Sciatic nerve (tissue), 2 donors: ENCODE measurements at regions not wholly inside any gene's neighbourhood (a gene's known extent, or its start where the extent isn't known, plus 50 kb on each side); places are given as distances from the start of the nearest gene placed in this dataset.
A peak's percentile ranks its signal among the peaks of the same experiment; 100 is the strongest.

ENCODE experiments used
- ATAC-seq: fragments of 200-7000 bp; cut with Tn5 transposase; one replicate; pipeline ENCODE4 v1.9.1; 2020; ENCODE audit warnings: mild to moderate bottlenecking, moderate library complexity
- DNase-seq: peaks from one replicate; pipeline ENCODE4 v3.0.0-alpha.2; 2020; ENCODE audit warnings: low spot score
- intact Hi-C: fragments of 100-400 bp; cut with DNase I; formaldehyde crosslinking; loops from one replicate; pipeline ENCODE4 v1.14.2; 2022
- donor health status: DM: no; HTN: no; CAD: no.
- donor health status: DM: no; HTN: no; CAD: no.

DNA sequence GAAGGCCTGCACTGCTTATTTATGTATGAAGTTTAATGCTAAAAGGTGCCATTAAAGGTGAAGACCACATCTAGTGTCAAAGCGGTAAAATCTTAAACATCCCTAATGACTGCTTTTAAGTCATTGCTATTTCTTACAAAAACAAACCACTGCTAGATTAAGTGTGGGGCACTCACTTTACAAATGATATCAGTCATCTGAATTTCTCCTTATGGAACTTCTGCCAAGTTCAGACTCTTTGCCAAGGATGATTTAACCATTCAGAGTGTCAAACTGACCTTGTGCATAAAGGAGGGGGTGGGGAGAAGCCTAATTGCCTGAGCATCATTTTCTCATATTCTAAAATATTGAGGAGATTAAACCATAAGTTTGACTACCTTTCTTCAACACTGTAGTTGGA lies 271.5 kb downstream of the TGFB2 start:
- intact Hi-C loops: no loop called here
- ATAC-seq (no peak), DNase-seq (no peak)

DNA sequence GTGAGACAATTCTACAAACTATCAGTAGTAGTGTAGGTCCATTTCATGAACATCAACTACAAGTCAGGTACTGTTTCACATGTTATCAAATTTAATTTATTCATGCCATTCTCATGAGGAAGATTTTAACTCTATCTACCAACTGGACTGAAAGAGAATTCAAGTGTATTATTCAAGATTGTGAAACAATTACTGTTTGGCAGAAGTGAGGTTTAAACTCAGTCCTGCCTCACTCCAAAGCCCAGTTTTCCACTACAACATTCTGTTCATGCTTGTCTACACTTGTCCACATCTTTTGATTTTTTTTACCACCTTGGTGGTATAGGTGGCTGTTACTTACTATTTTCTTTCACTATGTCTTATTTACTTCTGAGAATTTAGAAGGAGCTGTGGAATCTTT lies 272.9 kb downstream of the TGFB2 start:
- ATAC-seq: no peak
- intact Hi-C loops: no loop called here
- no peak for DNase-seq

DNA sequence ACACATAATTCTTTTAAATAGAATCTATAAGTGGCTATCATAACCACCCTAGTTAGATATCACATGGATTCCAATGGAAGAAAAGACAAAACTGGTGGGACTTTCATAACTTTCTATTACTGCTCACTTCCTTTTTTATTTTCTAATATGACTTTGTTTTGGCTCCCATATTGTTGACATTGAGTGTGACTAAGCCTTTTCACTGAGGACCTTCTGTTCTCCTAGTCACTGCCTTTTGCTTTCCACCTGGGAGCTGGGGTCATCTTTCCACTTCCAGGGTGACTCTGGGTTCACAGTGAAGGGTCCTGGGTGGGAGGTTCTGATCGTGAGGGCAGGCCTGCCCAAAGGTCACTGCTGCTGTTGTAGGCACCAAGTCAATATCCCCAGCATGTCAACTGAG lies 275.8 kb downstream of the TGFB2 start:
- intact Hi-C loops: no loop called here
- no peak for DNase-seq
- peak; percentile 82 for ATAC-seq

DNA sequence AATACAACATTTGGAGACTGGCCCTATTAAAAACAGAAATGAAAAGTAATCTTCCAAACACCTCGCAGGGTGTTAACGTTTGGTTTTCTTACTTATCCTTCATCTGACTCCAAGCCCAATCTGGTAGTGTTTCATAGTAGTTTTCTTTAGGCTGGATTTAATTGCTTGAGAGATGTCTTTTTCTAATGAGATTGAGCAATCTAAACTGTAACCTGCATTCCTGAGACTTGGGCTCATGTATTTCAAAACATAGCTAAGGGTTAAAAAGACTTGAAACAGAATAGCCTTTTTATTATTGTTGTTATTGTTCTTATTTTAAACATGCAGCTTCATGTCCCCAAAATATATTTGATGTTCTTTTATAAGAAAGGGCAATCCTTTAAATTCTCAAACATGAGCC lies 278.9 kb downstream of the TGFB2 start:
- ATAC-seq (no peak), DNase-seq (no peak)
- intact Hi-C loops: no loop called here

DNA sequence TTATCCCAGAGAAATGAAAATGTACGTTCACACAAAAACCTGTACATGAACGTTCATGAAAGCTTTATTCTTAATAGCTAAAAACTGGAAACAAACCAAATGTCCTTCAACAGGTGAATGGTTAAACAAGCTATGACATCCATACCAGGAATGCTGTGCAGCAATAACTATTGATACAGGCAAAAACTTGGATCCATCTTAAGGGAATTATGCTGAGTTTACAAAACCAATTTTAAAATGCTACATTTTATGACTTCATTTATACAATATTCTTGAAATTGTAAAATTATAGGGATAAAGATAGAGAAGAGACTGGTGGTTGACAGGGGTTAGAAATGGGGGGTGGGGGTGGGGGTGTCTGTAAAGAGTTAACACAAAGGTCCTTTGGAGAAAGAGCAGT lies 280.3 kb downstream of the TGFB2 start:
- DNase-seq (no peak), ATAC-seq (no peak)
- intact Hi-C loops: no loop called here

DNA sequence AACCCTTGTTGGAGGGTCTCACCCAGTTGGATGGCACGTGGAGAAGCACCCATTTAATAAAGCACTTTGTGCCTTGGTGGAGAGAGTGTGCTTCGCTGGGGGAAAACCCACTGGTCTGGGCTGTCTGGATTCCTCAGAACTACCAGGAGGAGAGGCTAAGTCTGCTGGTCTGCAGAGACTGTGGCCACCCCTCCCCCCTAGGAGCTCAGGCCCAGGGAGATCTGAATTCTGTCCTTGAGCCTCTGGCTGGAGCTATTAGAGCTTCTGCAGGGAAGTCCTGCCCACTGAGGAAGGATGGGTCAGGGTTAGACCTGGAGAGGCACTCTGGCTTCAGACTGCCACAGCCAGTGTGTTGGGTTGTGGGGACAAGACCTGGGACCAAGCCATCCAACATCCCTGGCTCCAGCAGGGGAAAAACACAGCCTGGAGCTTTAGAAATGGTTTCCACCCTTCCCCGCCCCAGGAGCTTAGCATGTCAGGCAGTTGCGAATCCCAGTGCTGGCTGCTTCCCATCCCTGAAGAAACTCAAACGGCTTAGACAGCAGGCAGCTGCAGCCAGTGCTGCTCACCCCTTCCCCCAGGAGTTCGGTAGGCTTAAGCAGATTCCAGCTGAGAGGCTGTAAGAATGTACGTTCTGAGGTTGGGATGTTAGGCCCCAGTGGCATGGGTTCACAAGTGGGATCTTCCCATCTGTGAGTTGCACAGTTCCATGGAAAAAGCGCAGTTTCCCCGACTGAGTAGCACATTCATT lies 288.3 kb downstream of the TGFB2 start:
- no peak for DNase-seq
- intact Hi-C loops: no loop called here
- no peak for ATAC-seq

DNA sequence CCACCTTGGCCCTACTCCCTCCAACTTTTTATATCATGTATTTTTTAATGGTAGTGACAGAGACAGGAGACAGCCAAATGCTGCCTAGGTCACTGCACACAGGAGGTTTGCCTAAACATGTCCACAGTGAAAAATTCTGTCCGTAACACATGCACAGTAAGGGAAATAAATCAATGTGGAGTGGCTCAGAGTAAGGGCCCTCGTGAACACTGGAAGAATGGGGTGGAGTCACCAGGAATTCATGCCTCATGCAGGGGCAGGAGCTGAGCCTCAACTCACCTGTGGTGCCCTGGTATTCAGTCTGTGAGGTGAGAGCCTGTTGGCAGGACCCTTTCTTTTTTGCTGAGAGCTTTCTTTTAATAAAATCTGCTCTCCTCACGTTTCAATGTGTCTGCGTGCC lies 289.1 kb downstream of the TGFB2 start:
- ATAC-seq: no peak
- no peak for DNase-seq
- intact Hi-C loops: no loop called here

DNA sequence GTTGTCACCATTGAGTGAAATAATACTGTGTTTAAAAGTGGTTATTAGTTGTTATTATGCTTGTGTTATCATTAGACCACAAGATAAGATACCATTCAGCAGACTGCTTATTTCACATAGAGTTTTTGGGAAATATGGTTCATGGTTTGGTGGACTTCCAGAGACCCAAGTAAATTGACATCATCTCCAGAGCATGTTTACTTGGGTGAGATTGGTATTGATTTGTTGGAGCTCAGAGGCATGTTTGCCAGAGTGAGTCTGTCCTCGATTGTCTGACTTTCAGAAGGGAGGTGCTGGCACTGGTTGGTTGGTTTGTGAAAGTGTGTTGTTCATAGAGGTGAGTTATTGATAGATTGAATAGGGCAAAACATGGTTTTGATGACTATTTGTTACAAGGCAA lies 291.4 kb downstream of the TGFB2 start:
- no peak for DNase-seq
- intact Hi-C loops: no loop called here
- ATAC-seq: no peak

DNA sequence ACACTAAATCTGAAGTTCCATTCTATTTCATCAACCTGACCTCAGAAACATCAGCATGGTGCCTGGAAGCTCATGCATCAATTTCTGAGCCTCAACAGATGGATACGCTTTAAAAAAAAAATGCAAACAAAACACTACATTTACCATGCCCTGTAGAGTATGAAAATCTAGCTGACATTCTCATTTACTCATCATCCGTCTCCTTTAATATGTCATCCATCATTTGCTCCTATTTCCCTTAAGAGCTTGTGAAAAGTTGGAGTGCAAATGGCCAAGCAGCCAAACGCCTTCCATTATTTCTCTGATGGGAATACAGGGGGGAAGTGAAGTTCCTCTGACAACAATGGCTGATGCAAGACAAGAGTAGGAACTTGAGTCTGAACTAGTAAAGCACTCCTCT lies 295.0 kb downstream of the TGFB2 start:
- DNase-seq (no peak), ATAC-seq (no peak)
- intact Hi-C loops: no loop called here

DNA sequence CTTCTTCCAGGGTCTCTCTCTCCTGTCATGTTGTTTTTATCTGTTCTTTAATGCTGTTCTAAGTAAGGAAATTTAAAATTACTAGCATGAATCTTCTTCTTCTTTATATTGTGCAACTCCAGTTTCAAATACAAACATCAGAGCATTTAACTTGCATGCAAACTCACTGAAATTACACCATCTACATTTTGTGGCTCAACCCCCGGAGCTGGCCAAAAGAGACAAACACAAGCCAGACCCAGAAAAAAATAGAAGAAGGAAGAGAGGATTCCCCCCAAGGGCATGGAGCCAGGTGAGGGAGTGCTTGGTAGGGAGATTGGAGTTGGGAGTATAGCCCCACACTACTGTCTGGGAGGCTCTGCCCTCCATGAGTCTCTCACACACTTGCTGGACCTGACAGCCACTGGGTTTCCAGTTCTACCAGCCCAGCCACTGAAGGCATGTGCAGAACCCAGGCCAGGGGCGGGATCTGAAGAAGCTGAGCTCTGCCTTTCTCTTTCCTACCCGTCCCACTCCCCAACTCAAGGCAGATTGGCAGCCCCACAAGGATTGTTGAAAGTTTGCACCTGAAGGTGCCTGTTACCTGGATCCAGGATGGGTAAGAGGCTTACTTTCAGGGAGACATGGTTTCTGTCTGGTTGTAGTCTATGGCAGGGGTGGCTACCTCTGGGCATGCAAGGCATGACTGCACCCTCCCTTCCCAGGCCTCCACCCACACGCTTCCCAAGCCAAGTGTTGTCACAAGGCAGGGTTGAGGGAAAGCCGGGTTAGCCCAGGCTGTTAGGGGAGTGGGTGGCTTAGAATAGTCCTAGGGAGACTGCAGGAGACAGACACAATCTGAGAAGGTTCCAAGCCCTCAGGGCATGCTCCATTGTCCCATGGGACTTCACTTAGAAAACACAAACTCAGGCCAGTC lies 297.2 kb downstream of the TGFB2 start:
- ATAC-seq (peak; percentile 65), DNase-seq (no peak)
- intact Hi-C loops: no loop called here

DNA sequence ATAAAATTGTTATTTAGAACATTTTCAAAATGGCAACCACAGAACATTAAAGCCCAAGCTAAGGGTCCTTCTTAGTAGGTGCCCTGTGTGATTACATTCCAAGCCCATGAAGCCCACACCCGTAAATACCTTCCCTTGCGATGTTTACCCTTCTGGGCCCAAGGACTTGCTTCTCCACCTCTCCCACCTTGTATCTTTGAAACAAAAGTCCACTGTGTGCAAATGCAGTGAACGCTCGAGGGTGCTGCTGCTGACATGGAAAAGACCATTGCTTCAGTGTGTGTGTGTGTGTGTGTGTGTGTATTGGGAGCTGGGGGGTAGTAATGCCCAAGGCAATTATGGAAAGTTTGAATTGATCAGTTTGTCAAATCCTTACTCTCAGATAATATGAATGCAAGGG lies 298.1 kb downstream of the TGFB2 start:
- no peak for DNase-seq
- intact Hi-C loops: no loop called here
- ATAC-seq: no peak

DNA sequence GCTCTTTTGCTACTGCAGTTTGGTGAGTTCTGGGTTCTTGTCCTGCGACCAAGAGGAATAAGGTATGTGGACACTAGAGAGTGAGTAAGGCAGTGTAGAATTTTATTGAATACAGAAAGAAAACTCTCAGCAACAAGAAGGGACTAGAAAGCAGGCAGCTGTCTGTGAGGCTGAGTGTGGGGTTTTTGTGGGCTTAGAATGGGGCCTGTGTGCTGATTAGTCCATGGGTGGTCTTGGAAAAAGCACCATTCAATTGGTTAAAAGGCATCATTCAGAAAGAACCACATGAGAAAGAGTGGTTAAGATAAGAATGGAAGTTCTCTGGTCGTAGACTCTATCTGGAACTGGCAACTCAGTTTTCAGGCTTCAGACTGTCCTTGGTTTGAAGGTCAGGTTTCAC lies 298.8 kb downstream of the TGFB2 start:
- ATAC-seq: no peak
- intact Hi-C loops: no loop called here

DNA sequence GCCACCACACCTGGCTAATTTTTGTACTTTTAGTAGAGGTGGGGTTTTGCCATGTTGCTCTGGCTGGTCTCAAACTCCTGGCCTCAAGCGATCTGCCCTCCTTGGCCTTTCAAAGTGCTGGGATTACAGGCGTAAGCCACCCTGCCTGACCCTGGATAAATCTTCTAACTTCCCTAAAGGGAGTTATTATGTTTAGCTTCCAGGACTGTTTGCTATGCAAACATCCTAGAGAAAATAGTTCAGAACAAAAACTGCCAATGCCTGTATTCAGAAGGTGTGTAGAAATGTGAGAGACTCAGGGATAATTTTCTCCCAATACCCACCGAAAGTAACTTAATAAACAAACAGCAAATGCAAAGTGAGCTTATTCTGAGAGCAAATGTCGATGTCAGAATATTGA lies 301.2 kb downstream of the TGFB2 start:
- intact Hi-C loops: no loop called here
- ATAC-seq (no peak), DNase-seq (no peak)

More for the DNA sequence above, 298.8 kb downstream of the TGFB2 start:
- DNase-seq: no peak

DNA sequence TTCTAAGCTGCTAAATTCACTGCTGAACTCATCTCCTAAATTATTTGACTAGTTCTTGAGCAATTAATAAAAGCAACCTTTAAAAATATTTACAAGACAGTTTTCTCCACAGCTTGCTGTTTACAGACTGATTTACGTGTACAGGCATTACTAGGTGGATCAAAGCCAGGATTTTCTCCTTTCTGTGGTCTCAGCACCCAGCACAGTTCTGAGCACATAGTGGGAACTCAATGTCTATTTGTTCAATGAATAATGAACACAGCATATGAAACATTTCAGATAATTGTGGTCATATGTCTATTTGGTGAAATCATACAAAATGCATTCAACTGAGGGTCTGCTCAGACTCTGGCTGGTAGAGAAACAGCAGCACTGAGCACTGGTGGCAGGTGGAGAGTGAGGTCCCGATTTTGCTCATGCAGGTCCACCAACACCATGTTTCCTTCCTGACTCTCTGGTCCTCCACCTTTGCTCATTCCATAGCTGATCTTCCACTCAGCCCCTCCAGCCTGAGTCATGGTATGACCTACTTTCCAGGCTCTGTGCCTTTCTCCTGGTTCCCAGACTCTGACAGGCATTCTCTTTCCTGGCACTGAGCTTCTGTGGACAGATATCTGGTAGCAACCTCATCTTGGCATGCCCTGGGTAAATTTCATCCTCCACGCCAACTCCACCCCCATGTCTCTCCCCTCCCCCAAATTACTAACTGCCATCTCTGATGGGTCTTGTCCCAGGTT lies 311.3 kb downstream of the TGFB2 start:
- DNase-seq (no peak), ATAC-seq (no peak)

DNA sequence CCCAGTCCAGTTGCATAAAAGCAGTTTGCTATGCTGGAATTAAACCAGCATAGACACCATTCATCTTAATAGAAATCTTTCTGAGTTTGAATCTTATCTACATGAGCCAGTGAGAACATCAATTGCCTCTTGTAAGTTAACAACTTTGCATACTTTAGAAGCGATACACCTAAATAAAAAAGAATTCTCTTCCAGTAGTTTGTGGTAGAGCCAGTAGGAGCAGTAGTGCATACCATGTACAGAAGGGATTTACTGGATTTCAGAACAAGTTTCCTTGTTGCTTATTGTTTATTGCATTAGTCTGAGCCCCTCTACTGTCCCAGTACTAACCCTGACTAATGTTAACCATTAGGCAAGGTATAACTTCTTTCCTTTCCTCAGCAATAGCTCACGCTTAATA lies 313.1 kb downstream of the TGFB2 start:
- intact Hi-C loops: no loop called here
- no peak for ATAC-seq
- no peak for DNase-seq

More for the DNA sequence above, 311.3 kb downstream of the TGFB2 start:
- intact Hi-C loops: no loop called here

DNA sequence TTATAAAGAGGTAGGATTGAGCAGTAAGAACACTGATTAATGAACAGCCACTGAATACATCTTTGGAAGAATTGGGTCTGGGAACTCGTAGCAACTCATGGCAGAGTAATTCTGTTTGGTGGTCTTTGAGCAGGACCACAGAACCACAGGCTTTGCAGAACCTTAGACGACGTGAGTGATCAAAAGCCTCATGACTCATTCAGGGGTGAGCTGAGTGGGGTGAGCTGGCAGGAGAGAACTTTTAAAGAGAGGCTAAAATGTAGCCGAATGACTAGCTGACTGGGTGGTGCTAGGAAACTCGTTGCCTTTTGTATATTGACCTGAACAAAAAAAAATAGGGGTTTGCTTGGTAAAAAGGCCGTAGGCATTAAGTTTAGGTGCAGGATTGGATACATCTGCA lies 313.8 kb downstream of the TGFB2 start:
- intact Hi-C loops: no loop called here

DNA sequence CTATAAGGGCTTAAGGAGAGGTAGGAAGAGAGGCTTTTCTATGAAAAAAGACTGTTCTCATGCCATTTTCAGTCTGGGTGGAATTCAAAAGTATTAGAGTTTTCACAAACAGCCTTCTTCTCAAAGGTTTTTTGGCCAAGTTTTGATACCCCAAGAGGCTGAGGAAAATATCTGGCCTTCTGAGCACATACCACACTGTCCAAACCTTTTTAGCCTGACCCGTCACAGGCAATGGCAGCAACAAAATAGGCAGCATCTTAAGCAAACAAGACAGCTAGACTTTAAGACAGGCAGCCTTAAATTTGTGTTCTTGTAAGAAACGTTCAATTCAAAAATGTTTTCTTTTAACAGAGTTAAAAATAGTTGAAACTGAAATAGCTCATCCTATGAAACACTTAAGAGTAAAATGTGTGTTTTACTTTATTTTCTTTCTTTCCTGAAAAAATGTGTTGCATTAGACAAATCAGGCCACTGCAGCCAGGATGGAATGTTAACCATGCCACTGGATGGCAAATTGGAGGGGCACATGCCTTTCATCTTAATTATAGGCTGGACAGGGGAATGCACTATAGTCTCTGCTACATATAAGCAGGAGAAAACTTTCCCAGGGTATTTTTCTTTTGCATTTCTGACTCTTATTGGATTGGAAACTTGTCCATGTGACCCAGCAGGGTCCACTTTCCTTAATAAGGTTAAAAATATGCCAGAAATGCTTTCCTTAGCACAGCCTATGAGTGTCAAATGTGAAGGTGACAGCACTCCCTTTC lies 315.0 kb downstream of the TGFB2 start:
- no peak for DNase-seq
- ATAC-seq: peak; percentile 51
- intact Hi-C loops: no loop called here

More for the DNA sequence above, 313.8 kb downstream of the TGFB2 start:
- DNase-seq (no peak), ATAC-seq (no peak)

DNA sequence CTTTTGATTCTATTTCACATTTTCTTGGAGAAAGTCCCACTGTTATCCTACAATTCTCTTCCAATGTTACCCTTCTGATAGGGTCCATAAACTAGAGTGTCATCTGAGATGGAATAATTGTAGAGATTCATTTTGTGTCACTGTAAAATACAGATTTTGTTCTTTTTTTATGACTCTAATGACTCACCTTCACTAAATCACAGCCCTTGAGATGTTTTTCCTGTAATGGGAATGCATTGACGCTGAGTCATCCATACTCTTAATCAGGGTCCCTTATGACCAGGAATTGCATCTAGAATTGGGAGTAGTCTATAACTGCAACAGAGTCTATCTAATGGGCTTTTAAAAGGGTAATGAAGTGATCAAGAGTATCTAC lies 315.5 kb downstream of the TGFB2 start:
- no peak for DNase-seq
- intact Hi-C loops: no loop called here
- no peak for ATAC-seq

DNA sequence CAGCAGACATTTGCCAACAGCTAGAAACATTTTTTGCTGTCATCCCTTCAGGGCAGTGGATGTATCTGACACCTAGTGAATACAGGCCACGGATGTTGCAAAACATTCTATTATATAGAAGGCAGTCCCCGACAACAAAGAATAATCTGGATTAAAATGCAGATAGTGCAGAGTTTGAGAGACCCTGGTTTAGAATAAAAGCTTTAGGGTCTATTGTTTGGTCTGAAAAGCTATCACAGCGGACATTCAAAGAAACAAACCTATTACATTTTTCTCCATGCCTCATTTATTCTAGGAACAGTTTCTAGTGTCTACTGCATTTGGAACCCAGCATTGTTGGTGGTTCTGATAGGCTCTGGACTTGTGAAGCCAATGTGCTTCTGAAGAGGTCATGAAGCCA lies 316.3 kb downstream of the TGFB2 start:
- intact Hi-C loops: no loop called here
- DNase-seq: no peak
- no peak for ATAC-seq
